ENCODE measurements at regions not wholly inside any gene's neighbourhood (a gene's known extent, or its start where the extent isn't known, plus 50 kb on each side); places are given as distances from the start of the nearest gene placed in this dataset.

- TF ChIP-seq, protein P1, sequence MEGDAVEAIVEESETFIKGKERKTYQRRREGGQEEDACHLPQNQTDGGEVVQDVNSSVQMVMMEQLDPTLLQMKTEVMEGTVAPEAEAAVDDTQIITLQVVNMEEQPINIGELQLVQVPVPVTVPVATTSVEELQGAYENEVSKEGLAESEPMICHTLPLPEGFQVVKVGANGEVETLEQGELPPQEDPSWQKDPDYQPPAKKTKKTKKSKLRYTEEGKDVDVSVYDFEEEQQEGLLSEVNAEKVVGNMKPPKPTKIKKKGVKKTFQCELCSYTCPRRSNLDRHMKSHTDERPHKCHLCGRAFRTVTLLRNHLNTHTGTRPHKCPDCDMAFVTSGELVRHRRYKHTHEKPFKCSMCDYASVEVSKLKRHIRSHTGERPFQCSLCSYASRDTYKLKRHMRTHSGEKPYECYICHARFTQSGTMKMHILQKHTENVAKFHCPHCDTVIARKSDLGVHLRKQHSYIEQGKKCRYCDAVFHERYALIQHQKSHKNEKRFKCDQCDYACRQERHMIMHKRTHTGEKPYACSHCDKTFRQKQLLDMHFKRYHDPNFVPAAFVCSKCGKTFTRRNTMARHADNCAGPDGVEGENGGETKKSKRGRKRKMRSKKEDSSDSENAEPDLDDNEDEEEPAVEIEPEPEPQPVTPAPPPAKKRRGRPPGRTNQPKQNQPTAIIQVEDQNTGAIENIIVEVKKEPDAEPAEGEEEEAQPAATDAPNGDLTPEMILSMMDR (IDR thresholded peaks at IDR 0.05): no peak
- no peak for TF ChIP-seq POLR2A (IDR thresholded peaks at IDR 0.05; ENCODE audit: low read depth)
- no peak for TF ChIP-seq EP300 (IDR thresholded peaks at IDR 0.05)
Observed at GRCh38 chr18:52002600-52002999, 337.4 kb upstream of the DCC start.

Measured in esophagus muscularis mucosa (tissue), 4 donors.